WTC11 (cell line): ENCODE measurements at regions not wholly inside any gene's neighbourhood (a gene's known extent, or its start where the extent isn't known, plus 50 kb on each side); places are given as distances from the start of the nearest gene placed in this dataset.

ENCODE experiments used
- CBFB ChIP-seq: sonication (generic); formaldehyde crosslinking; IDR thresholded peaks from 2 replicates; pipeline ENCODE4 v1.8.1; 2022; ENCODE audit warnings: mild to moderate bottlenecking, low read depth, missing genetic modification reagents
- CREB1 ChIP-seq: sonication (generic); formaldehyde crosslinking; IDR thresholded peaks from 2 replicates; pipeline ENCODE4 v1.8.0; 2023; ENCODE audit warnings: mild to moderate bottlenecking, missing genetic modification reagents
- CTCF ChIP-seq: fragments of 200-600 bp; IDR thresholded peaks from 2 replicates; pipeline ENCODE4 v1.8.0; 2022; ENCODE audit warnings: antibody characterized with exemption
- ELF4 ChIP-seq: sonication (generic); formaldehyde crosslinking; IDR thresholded peaks from 2 replicates; pipeline ENCODE4 v1.8.1; 2022; ENCODE audit warnings: low read depth, mild to moderate bottlenecking, moderate library complexity, missing genetic modification reagents
- TEAD1 ChIP-seq: sonication (generic); formaldehyde crosslinking; IDR thresholded peaks from 2 replicates; pipeline ENCODE4 v1.8.0; 2022; ENCODE audit warnings: mild to moderate bottlenecking, missing genetic modification reagents
- ZBTB43 ChIP-seq: sonication (generic); formaldehyde crosslinking; IDR thresholded peaks from 2 replicates; pipeline ENCODE4 v1.8.1; 2023; ENCODE audit warnings: mild to moderate bottlenecking, missing genetic modification reagents

- TF ChIP-seq CTCF (no peak), TEAD1 (CRISPR knock-in tag) (no peak), ZBTB43 (no peak), CREB1 (CRISPR knock-in tag) (no peak), ELF4 (CRISPR knock-in tag) (no peak), CBFB (no peak)
These were observed 378.8 kb upstream of the ETAA1 start for GRCh38 chr2:67018301-67018700.
